ENCODE measurements at regions not wholly inside any gene's neighbourhood (a gene's known extent, or its start where the extent isn't known, plus 50 kb on each side); places are given as distances from the start of the nearest gene placed in this dataset.
"Not testable (repeated sequence)": the region's sequence is repeated elsewhere in the genome, so short reads cannot be mapped to it uniquely, and the experiment has no call there.

GRCh38 chr6:160889148-160889547 lies 102.4 kb upstream of the MAP3K4 start:
- not testable (repeated sequence) for TF ChIP-seq EZH2 (IDR thresholded peaks at IDR 0.05; ENCODE audit: borderline replicate concordance, low read length); CTCF (conservative IDR thresholded peaks at IDR 0.05 in 1 of 2, IDR thresholded peaks at IDR 0.05 in 1 of 2; ENCODE audit: extremely low read depth in 1 of 2, insufficient read depth in 1 of 2, low read depth in 1 of 2, low read length in 2 of 2)

Measured in mammary epithelial cell (primary cell).